ENCODE measurements at regions not wholly inside any gene's neighbourhood (a gene's known extent, or its start where the extent isn't known, plus 50 kb on each side); places are given as distances from the start of the nearest gene placed in this dataset.

- DNase-seq (ENCODE audit: low read depth, low spot score) (no peak), ATAC-seq (no peak), FAIRE-seq (peak; percentile 44)
- TF ChIP-seq PML (IDR thresholded peaks at IDR 0.05; ENCODE audit: low read length) (no peak), BACH1 (IDR thresholded peaks at IDR 0.05; ENCODE audit: borderline replicate concordance) (no peak), EP300 (IDR thresholded peaks at IDR 0.05; ENCODE audit: borderline replicate concordance in 1 of 2, control insufficient read depth in 1 of 2, low read depth in 2 of 2, low read length in 2 of 2) (no peak), SIN3A (IDR thresholded peaks at IDR 0.05; ENCODE audit: low read depth, low read length) (no peak), ZNF24 (IDR thresholded peaks at IDR 0.05) (no peak), FOS (IDR thresholded peaks at IDR 0.05; ENCODE audit: borderline replicate concordance, extremely low read depth, insufficient read length) (no peak), SP1 (IDR thresholded peaks at IDR 0.05; ENCODE audit: low read depth, low read length) (no peak)
- TF ChIP-seq, protein P1, sequence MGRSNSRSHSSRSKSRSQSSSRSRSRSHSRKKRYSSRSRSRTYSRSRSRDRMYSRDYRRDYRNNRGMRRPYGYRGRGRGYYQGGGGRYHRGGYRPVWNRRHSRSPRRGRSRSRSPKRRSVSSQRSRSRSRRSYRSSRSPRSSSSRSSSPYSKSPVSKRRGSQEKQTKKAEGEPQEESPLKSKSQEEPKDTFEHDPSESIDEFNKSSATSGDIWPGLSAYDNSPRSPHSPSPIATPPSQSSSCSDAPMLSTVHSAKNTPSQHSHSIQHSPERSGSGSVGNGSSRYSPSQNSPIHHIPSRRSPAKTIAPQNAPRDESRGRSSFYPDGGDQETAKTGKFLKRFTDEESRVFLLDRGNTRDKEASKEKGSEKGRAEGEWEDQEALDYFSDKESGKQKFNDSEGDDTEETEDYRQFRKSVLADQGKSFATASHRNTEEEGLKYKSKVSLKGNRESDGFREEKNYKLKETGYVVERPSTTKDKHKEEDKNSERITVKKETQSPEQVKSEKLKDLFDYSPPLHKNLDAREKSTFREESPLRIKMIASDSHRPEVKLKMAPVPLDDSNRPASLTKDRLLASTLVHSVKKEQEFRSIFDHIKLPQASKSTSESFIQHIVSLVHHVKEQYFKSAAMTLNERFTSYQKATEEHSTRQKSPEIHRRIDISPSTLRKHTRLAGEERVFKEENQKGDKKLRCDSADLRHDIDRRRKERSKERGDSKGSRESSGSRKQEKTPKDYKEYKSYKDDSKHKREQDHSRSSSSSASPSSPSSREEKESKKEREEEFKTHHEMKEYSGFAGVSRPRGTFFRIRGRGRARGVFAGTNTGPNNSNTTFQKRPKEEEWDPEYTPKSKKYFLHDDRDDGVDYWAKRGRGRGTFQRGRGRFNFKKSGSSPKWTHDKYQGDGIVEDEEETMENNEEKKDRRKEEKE (IDR thresholded peaks at IDR 0.05), result no peak
- TF ChIP-seq, protein P2, sequence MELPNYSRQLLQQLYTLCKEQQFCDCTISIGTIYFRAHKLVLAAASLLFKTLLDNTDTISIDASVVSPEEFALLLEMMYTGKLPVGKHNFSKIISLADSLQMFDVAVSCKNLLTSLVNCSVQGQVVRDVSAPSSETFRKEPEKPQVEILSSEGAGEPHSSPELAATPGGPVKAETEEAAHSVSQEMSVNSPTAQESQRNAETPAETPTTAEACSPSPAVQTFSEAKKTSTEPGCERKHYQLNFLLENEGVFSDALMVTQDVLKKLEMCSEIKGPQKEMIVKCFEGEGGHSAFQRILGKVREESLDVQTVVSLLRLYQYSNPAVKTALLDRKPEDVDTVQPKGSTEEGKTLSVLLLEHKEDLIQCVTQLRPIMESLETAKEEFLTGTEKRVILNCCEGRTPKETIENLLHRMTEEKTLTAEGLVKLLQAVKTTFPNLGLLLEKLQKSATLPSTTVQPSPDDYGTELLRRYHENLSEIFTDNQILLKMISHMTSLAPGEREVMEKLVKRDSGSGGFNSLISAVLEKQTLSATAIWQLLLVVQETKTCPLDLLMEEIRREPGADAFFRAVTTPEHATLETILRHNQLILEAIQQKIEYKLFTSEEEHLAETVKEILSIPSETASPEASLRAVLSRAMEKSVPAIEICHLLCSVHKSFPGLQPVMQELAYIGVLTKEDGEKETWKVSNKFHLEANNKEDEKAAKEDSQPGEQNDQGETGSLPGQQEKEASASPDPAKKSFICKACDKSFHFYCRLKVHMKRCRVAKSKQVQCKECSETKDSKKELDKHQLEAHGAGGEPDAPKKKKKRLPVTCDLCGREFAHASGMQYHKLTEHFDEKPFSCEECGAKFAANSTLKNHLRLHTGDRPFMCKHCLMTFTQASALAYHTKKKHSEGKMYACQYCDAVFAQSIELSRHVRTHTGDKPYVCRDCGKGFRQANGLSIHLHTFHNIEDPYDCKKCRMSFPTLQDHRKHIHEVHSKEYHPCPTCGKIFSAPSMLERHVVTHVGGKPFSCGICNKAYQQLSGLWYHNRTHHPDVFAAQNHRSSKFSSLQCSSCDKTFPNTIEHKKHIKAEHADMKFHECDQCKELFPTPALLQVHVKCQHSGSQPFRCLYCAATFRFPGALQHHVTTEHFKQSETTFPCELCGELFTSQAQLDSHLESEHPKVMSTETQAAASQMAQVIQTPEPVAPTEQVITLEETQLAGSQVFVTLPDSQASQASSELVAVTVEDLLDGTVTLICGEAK (IDR thresholded peaks at IDR 0.05; ENCODE audit: borderline replicate concordance), result no peak
- Histone ChIP-seq H3K4me1 (ENCODE audit: control insufficient read depth, insufficient read depth, low read length) (no peaks in the 10 kb centered on the region), H2AFZ (ENCODE audit: control insufficient read depth, low read depth, low read length) (no peak overlapping the region), H3K27ac (ENCODE audit: control insufficient read depth, insufficient read depth) (no peak overlapping the region), H3K4me3 (no peak overlapping the region), H3K4me2 (ENCODE audit: control insufficient read depth, insufficient read depth) (no peak overlapping the region), H3K9me3 (replicated peaks; ENCODE audit: control insufficient read depth, insufficient read depth, low read length) (no peaks in the 10 kb centered on the region), H3K79me2 (ENCODE audit: control insufficient read depth, insufficient read depth, low read length) (no peaks in the 10 kb centered on the region), H4K20me1 (ENCODE audit: control insufficient read depth, insufficient read depth) (no peaks in the 10 kb centered on the region), H3K9ac (ENCODE audit: control insufficient read depth, insufficient read depth, low read length) (no peak overlapping the region), H3K27me3 (replicated peaks in 1 of 2; ENCODE audit: control insufficient read depth in 2 of 2, insufficient read depth in 2 of 2, low read length in 1 of 2) (no peaks in the 10 kb centered on the region), H3K36me3 (ENCODE audit: control insufficient read depth in 2 of 2, insufficient read depth in 2 of 2, low read length in 1 of 2) (no peaks in the 10 kb centered on the region)
- 1% methylated on average over 3 of the region's 3 CpGs for WGBS (ENCODE audit: insufficient coverage, insufficient replicate concordance, low lambda C conversion rate, missing lambda C conversion rate)
- POLR2A ChIA-PET, result no interaction called here
- SMC1A ChIA-PET (ENCODE audit: uncharacterized antibody, unreplicated experiment), result no interaction called here
- intact Hi-C loops (cut with micrococcal nuclease; ENCODE audit: unreplicated experiment) (no loop called here), in situ Hi-C loops (cut with MboI) (no loop called here)
- no TSS peak for BruUV-seq (replicated peaks)
- CTCF ChIA-PET, result no interaction called here
- RAD21 ChIA-PET (ENCODE audit: unreplicated experiment), result no interaction called here
These were observed 107.7 kb upstream of the PLSCR5 start for GRCh38 chr3:146712806-146713205.
